Panc1 (cell line): ENCODE measurements at regions not wholly inside any gene's neighbourhood (a gene's known extent, or its start where the extent isn't known, plus 50 kb on each side); places are given as distances from the start of the nearest gene placed in this dataset.

ENCODE experiments used
- ATAC-seq: fragments of 200-7000 bp; cut with Tn5 transposase; 2 replicates; pipeline ENCODE4 v1.9.1; 2020; ENCODE audit warnings: mild to moderate bottlenecking, moderate library complexity
- BruUV-seq: library from RNA; stranded (reverse); fragments of 400-500 nt; replicated peaks from 2 replicates; lab custom pipeline; 2021; lab: Mats Ljungman, UMichigan
- CTCF ChIA-PET: fragments of 300-600 bp; sonication (Branson Sonifier 250); formaldehyde crosslinking; loops from one replicate; lab custom pipeline; 2022; ENCODE audit warnings: antibody characterized with exemption; lab: Charles Lee
- POLR2A ChIA-PET: fragments of 300-600 bp; sonication (Branson Sonifier 250); formaldehyde crosslinking; loops from one replicate; lab custom pipeline; 2022; ENCODE audit warnings: antibody characterized with exemption; lab: Charles Lee
- DNase-seq: peaks from one replicate; pipeline ENCODE4 v3.0.0-alpha.2; 2010; ENCODE audit warnings: low read depth, low spot score
- H3K27ac ChIP-seq: 2 replicates; pipeline ENCODE4 v1.5.1; 2011; ENCODE audit warnings: mild to moderate bottlenecking, low read length, inconsistent platforms
- H3K27me3 ChIP-seq: fragments of 200-500 bp; sonication (Bioruptor generic); 2 replicates; pipeline ENCODE4 v1.6.0; 2014; ENCODE audit warnings: low read length, inconsistent platforms; ENCODE audit not compliant: control insufficient read depth, insufficient read depth
- H3K36me3 ChIP-seq: fragments of 200-500 bp; sonication (Bioruptor generic); 2 replicates; pipeline ENCODE4 v1.5.1; 2014; ENCODE audit warnings: inconsistent platforms, mild to moderate bottlenecking, low read length, moderate library complexity; ENCODE audit not compliant: control insufficient read depth, insufficient read depth
- H3K4me1 ChIP-seq: 2 replicates; pipeline ENCODE4 v1.5.1; 2011; ENCODE audit warnings: inconsistent platforms, mild to moderate bottlenecking, low read length, moderate library complexity; ENCODE audit not compliant: control insufficient read depth, insufficient read depth
- H3K4me3 ChIP-seq, 2 experiments: 2 replicates each; pipeline ENCODE4 v1.5.1; 2011 to 2012; ENCODE audit warnings: low read depth in 2 of 2, low read length in 2 of 2, mild to moderate bottlenecking in 2 of 2, inconsistent platforms in 1 of 2, moderate library complexity in 1 of 2
- H3K9me3 ChIP-seq: fragments of 200-500 bp; sonication (Bioruptor generic); 2 replicates; pipeline ENCODE4 v1.5.1; 2014; ENCODE audit warnings: low read depth, mild to moderate bottlenecking, inconsistent platforms, low read length, moderate library complexity; ENCODE audit not compliant: control insufficient read depth, insufficient read depth
- POLR2AphosphoS5 ChIP-seq: IDR thresholded peaks from 2 replicates; pipeline ENCODE4 v1.6.1; 2012; ENCODE audit warnings: mild to moderate bottlenecking, low read depth, low read length, moderate library complexity
- SIN3A ChIP-seq: IDR thresholded peaks from 2 replicates; pipeline ENCODE4 v1.6.1; 2012; ENCODE audit warnings: low read depth, mild to moderate bottlenecking, low read length, moderate library complexity, borderline replicate concordance; ENCODE audit not compliant: insufficient read depth
- TCF7L2 ChIP-seq: IDR thresholded peaks from 2 replicates; pipeline ENCODE4 v1.6.1; 2011; ENCODE audit warnings: mild to moderate bottlenecking, low read depth, low read length, inconsistent platforms
- in situ Hi-C: cut with HindIII; loops from 2 replicates; pipeline ENCODE4 v1.10.0; 2016; ENCODE audit warnings: low sequenced_read_pairs, low pct_unique_long_range_greater_than_20kb
- intact Hi-C: fragments of 100-400 bp; cut with micrococcal nuclease; formaldehyde crosslinking; loops from one replicate; pipeline ENCODE4 v1.10.0; 2022; ENCODE audit not compliant: unreplicated experiment
- TF ChIP-seq, protein P1 (sequence below), 2 experiments: IDR thresholded peaks; 2 replicates each; pipeline ENCODE4 v1.6.1; 2011 to 2012; ENCODE audit warnings: low read depth in 2 of 2, control low read depth in 1 of 2, low read length in 1 of 2, mild to moderate bottlenecking in 1 of 2, moderate library complexity in 1 of 2; ENCODE audit not compliant: insufficient read depth in 1 of 2
- TF ChIP-seq, protein P2 (sequence below): fragments of 450-650 bp; IDR thresholded peaks from 2 replicates; pipeline ENCODE4 v1.5.1; 2017; ENCODE audit warnings: mild to moderate bottlenecking

DNA sequence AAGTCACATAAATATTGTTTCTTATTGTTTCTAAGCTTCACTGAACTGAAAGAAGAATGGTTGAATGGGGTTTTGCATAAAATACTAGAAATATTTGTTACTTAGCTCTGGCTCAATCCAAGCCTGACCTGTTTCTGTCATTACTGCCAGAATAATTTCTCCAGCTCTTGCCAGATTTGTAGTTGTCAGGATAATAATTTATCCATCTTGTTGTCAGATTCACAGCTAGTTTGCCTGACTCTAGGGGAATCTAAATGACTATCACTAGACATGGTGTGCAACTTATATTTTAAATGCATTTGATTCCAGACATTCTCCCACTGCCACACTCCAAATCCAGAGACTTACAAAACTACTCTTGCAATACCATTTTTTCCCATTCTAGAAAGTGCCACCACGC lies 422.7 kb downstream of the ZSWIM6 start:
- in situ Hi-C loops, result no loop called here
- intact Hi-C loops, result no loop called here
- TF ChIP-seq, protein P1, sequence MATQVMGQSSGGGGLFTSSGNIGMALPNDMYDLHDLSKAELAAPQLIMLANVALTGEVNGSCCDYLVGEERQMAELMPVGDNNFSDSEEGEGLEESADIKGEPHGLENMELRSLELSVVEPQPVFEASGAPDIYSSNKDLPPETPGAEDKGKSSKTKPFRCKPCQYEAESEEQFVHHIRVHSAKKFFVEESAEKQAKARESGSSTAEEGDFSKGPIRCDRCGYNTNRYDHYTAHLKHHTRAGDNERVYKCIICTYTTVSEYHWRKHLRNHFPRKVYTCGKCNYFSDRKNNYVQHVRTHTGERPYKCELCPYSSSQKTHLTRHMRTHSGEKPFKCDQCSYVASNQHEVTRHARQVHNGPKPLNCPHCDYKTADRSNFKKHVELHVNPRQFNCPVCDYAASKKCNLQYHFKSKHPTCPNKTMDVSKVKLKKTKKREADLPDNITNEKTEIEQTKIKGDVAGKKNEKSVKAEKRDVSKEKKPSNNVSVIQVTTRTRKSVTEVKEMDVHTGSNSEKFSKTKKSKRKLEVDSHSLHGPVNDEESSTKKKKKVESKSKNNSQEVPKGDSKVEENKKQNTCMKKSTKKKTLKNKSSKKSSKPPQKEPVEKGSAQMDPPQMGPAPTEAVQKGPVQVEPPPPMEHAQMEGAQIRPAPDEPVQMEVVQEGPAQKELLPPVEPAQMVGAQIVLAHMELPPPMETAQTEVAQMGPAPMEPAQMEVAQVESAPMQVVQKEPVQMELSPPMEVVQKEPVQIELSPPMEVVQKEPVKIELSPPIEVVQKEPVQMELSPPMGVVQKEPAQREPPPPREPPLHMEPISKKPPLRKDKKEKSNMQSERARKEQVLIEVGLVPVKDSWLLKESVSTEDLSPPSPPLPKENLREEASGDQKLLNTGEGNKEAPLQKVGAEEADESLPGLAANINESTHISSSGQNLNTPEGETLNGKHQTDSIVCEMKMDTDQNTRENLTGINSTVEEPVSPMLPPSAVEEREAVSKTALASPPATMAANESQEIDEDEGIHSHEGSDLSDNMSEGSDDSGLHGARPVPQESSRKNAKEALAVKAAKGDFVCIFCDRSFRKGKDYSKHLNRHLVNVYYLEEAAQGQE (IDR thresholded peaks at IDR 0.05; ENCODE audit: insufficient read depth in 1 of 2, low read depth in 2 of 2, low read length in 1 of 2), result no peak
- TF ChIP-seq, protein P2, sequence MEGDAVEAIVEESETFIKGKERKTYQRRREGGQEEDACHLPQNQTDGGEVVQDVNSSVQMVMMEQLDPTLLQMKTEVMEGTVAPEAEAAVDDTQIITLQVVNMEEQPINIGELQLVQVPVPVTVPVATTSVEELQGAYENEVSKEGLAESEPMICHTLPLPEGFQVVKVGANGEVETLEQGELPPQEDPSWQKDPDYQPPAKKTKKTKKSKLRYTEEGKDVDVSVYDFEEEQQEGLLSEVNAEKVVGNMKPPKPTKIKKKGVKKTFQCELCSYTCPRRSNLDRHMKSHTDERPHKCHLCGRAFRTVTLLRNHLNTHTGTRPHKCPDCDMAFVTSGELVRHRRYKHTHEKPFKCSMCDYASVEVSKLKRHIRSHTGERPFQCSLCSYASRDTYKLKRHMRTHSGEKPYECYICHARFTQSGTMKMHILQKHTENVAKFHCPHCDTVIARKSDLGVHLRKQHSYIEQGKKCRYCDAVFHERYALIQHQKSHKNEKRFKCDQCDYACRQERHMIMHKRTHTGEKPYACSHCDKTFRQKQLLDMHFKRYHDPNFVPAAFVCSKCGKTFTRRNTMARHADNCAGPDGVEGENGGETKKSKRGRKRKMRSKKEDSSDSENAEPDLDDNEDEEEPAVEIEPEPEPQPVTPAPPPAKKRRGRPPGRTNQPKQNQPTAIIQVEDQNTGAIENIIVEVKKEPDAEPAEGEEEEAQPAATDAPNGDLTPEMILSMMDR, result no peak
- no peak for TF ChIP-seq SIN3A
- TF ChIP-seq POLR2AphosphoS5, result no peak
- TF ChIP-seq TCF7L2, result no peak
- no peaks in the 10 kb centered on the region; the same call in 1 of the 2 replicates for H3K27me3 ChIP-seq
- H3K9me3 ChIP-seq, result no peaks in the 10 kb centered on the region
- DNase-seq (no peak), ATAC-seq (no peak)
- H3K4me1 ChIP-seq, result no peaks in the 10 kb centered on the region
- H3K36me3 ChIP-seq, result no peaks in the 10 kb centered on the region
- ChIA-PET CTCF (no interaction called here), POLR2A (no interaction called here)
- no peak overlapping the region for H3K27ac ChIP-seq
- no peak overlapping the region for H3K4me3 ChIP-seq
- BruUV-seq, result no TSS peak

- ChIA-PET POLR2A (no interaction called here), CTCF (no interaction called here)
- TF ChIP-seq SIN3A, result no peak
- no peak for TF ChIP-seq POLR2AphosphoS5
- TF ChIP-seq, protein P1 (IDR thresholded peaks at IDR 0.05; ENCODE audit: insufficient read depth in 1 of 2, low read depth in 2 of 2, low read length in 1 of 2), result no peak
- no peak for TF ChIP-seq TCF7L2
- TF ChIP-seq, protein P2, result no peak
Measured at GRCh38 chr5:61755726-61756222, 423.7 kb downstream of the ZSWIM6 start.

More at GRCh38 chr5:61755726-61756222, 423.7 kb downstream of the ZSWIM6 start:
- Histone ChIP-seq H3K4me3 (no peak overlapping the region), H3K36me3 (no peaks in the 10 kb centered on the region), H3K9me3 (no peaks in the 10 kb centered on the region), H3K27ac (no peak overlapping the region), H3K27me3 (no peaks in the 10 kb centered on the region; the same call in 1 of the 2 replicates), H3K4me1 (no peaks in the 10 kb centered on the region)
- ATAC-seq, result no peak
- in situ Hi-C loops, result no loop called here
- no peak for DNase-seq
- no TSS peak for BruUV-seq
- intact Hi-C loops, result no loop called here
